Testis (tissue), 2 donors: ENCODE measurements at regions not wholly inside any gene's neighbourhood (a gene's known extent, or its start where the extent isn't known, plus 50 kb on each side); places are given as distances from the start of the nearest gene placed in this dataset.

ENCODE experiments used
- DNase-seq: peaks from one replicate; pipeline ENCODE4 v3.0.0-alpha.2; 2019
- H3K27ac ChIP-seq, 2 donors: fragments of 200-600 bp; sonication (generic); one replicate each; pipeline ENCODE4 v1.5.1; 2019
- H3K27me3 ChIP-seq: fragments of 200-600 bp; sonication (generic); one replicate; pipeline ENCODE4 v1.5.1; 2019
- H3K36me3 ChIP-seq: fragments of 200-600 bp; sonication (generic); one replicate; pipeline ENCODE4 v1.5.1; 2017; ENCODE audit warnings: low read depth; ENCODE audit errors: missing control alignments
- H3K4me1 ChIP-seq: fragments of 200-600 bp; sonication (generic); one replicate; pipeline ENCODE4 v1.5.1; 2019
- H3K4me3 ChIP-seq, 2 donors: fragments of 200-600 bp; sonication (generic); one replicate each; pipeline ENCODE4 v1.5.1; 2017 to 2019
- H3K9me3 ChIP-seq: fragments of 200-600 bp; sonication (generic); one replicate; pipeline ENCODE4 v1.5.1; 2017
- CTCF ChIP-seq, 3 experiments: fragments of 450-650 bp in 2 of 3; fragments of 200-600 bp in 1 of 3; sonication (generic) in 1 of 3; IDR thresholded peaks; one replicate each; pipeline ENCODE4 v1.5.1; 2016 to 2019; ENCODE audit warnings: antibody characterized with exemption in 3 of 3, mild to moderate bottlenecking in 2 of 3, moderate library complexity in 1 of 3
- POLR2A ChIP-seq: fragments of 450-650 bp; IDR thresholded peaks from one replicate; pipeline ENCODE4 v1.6.1; 2017; ENCODE audit warnings: antibody characterized with exemption, mild to moderate bottlenecking, moderate library complexity
- WGBS, 2 donors: methylation state at CpG; one replicate each; pipeline ENCODE4 v1.1.5; 2018; 5-methylcytosine and 5-hydroxymethylcytosine counted together
- intact Hi-C: fragments of 100-400 bp; cut with DNase I; formaldehyde crosslinking; loops from one replicate; pipeline ENCODE4 v1.15.1; 2023; ENCODE audit warnings: low total_unique reads

GRCh38 chr17:63162406-63163157, 196.5 kb downstream of the TANC2 start:
- Histone ChIP-seq H3K4me1 (no peaks in the 10 kb centered on the region), H3K9me3 (no peaks in the 10 kb centered on the region), H3K27me3 (no peaks in the 10 kb centered on the region), H3K36me3 (no peaks in the 10 kb centered on the region), H3K4me3 (no peak overlapping the region), H3K27ac (no peak overlapping the region)
- no peak for DNase-seq
- 78 to 87% methylated on average over 5 of the region's 5 CpGs for WGBS, 2 donors
- TF ChIP-seq CTCF (IDR thresholded peaks at IDR 0.05) (no peak), POLR2A (no peak)
- intact Hi-C loops, result no loop called here

- no peak for TF ChIP-seq POLR2A
- TF ChIP-seq CTCF (IDR thresholded peaks at IDR 0.05), result no peak
- no peaks in the 10 kb centered on the region for H3K4me1 ChIP-seq
- intact Hi-C loops, result no loop called here
- no peaks in the 10 kb centered on the region for H3K9me3 ChIP-seq
- WGBS, 2 donors, result 86 to 93% methylated on average over 1 of the region's 1 CpG
- no peaks in the 10 kb centered on the region for H3K36me3 ChIP-seq
- H3K27me3 ChIP-seq, result no peaks in the 10 kb centered on the region
- no peak overlapping the region for H3K4me3 ChIP-seq
- H3K27ac ChIP-seq, result no peak overlapping the region
- no peak for DNase-seq
Observed at GRCh38 chr17:63163158-63163520, 197.1 kb downstream of the TANC2 start.

- H3K4me1 ChIP-seq, result no peaks in the 10 kb centered on the region
- WGBS, 2 donors, result 70 to 94% methylated on average over 2 of the region's 2 CpGs
Observed at GRCh38 chr17:63165400-63165799, 199.4 kb downstream of the TANC2 start.

GRCh38 chr17:63170795-63171194, 204.8 kb downstream of the TANC2 start:
- Histone ChIP-seq H3K9me3 (no peaks in the 10 kb centered on the region), H3K4me1 (peaks cover 5% of the 10 kb centered on the region)
- WGBS, 2 donors, result 91 to 96% methylated on average over 3 of the region's 3 CpGs

More at GRCh38 chr17:63165400-63165799, 199.4 kb downstream of the TANC2 start:
- Histone ChIP-seq H3K9me3 (no peaks in the 10 kb centered on the region), H3K36me3 (no peaks in the 10 kb centered on the region), H3K27me3 (no peaks in the 10 kb centered on the region), H3K27ac (no peak overlapping the region), H3K4me3 (no peak overlapping the region)
- TF ChIP-seq CTCF (IDR thresholded peaks at IDR 0.05) (no peak), POLR2A (no peak)
- no peak for DNase-seq
- intact Hi-C loops, result no loop called here

More at GRCh38 chr17:63170795-63171194, 204.8 kb downstream of the TANC2 start:
- TF ChIP-seq CTCF (IDR thresholded peaks at IDR 0.05), result no peak
- TF ChIP-seq POLR2A, result no peak
- Histone ChIP-seq H3K27me3 (no peaks in the 10 kb centered on the region), H3K36me3 (no peaks in the 10 kb centered on the region), H3K27ac (no peak overlapping the region), H3K4me3 (no peak overlapping the region)
- no peak for DNase-seq
- intact Hi-C loops, result no loop called here
